ENCODE measurements at regions not wholly inside any gene's neighbourhood (a gene's known extent, or its start where the extent isn't known, plus 50 kb on each side); places are given as distances from the start of the nearest gene placed in this dataset.
"Not testable (repeated sequence)": the region's sequence is repeated elsewhere in the genome, so short reads cannot be mapped to it uniquely, and the experiment has no call there.

- TF ChIP-seq CTCF, EP300, POLR2A (IDR thresholded peaks at IDR 0.05): not testable (repeated sequence)
Observed at GRCh38 chr1:161444255-161444654, 61.0 kb upstream of the FCGR2A start.
